ENCODE measurements at regions not wholly inside any gene's neighbourhood (a gene's known extent, or its start where the extent isn't known, plus 50 kb on each side); places are given as distances from the start of the nearest gene placed in this dataset.
A peak's percentile ranks its signal among the peaks of the same experiment; 100 is the strongest.
"Not testable (repeated sequence)": the region's sequence is repeated elsewhere in the genome, so short reads cannot be mapped to it uniquely, and the experiment has no call there.

DNA sequence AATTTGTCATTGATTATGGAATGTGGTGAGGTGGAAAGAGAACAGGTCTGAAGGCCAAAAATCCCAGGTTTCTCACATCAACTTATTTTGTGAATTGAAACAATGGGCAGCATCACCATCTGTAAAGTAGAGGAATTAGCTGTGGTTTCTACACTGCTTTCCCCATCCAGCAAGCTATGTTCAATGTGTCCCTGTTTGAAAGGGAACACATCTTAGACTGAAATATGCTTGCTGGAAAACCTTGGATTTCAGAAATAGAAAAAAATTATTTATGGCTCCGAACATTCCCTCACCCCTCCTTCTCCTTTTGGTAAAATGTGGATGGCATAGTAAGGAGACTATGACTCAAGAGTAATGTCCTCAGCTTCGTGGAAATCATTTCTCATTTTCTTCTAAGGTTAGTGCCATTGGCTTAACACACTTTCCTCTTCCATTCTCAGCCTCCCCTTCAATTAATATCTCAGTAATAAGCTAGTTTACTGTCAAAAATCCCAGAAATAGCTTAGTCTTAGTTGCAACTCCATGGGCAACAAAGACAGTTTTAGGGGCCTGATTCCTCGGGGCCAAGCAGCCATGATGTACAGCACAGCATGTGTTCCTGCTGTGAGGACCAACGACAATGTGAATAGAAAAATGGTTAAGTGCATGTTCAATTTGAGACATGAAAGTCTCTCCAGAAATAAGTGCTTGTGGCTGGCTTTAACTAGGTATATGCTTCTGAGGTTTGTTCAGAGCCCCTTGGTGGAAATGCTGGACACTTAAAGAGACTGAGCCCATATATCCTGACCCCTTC is 205.8 kb upstream of the SLC38A2 start:
- DNase-seq (ENCODE audit: low read depth in 4 of 4, low spot score in 3 of 4), result no peak

DNA sequence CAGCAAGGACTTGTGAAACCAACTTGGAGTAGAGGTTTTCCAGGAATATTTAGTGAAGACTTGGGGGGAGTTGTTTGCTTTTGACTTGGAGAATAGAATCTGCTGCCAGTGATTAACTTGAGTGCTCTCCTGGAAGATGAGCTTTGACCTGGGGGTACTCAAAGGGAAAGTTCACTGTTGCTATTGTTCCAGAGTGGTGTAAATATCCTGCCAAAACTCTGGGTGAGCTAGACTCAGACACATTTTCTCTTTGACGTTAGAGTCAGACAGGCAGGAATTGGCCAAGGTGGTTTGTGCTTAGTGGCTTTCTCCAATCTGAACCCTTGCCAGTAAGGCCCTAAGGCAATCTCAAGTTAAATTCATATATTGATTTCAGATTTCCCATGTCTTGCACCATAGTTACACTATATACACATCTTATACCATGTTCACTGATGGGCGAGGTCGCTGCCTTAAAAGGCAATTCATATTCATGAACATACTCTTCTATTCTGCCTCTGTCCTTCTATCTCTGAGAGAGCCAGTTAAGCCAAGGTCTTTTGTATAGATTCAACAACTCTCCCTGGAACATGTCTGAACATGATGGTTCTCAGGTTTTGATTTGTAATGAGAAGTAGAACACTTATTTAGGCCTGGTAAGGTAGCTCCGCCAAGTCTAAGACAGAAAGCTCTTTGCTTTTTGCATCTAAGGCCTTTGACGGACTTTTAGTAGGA is 204.6 kb upstream of the SLC38A2 start:
- no peak for DNase-seq (ENCODE audit: low read depth in 4 of 4, low spot score in 3 of 4)

DNA sequence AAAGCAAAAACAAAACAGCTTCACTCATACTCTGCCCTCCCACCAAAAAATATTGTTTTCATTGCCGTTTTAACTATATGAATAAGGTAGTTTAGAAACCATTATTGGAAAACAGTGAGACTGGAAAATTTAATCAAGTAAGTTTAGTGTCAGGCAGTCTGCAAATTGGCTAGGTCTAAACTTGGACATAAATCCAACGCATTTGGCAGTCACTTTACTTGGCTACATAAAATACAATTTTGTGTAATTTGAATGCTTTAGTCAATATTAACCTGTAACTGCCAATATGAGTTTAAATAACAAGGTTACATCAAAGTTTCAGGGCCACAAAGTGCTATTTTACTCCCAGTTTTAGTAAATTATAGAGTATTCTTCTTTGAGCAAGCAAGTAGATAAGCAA is 202.3 kb upstream of the SLC38A2 start:
- no peak for DNase-seq (ENCODE audit: low read depth in 4 of 4, low spot score in 3 of 4)

DNA sequence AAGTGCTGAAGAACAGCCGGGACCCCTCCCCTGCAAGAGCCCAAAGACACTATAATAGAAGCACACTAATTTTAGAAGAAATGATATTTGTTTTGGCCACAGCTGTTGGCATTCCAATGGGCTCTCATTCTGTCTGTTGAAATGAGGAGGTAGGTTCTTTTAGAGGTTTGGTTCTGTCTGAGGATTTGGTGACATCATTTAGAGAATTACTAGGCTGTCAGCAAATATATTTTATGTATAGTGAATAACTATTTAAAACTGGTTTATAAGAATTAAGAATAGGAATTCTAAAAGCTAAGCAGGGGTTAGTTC is 200.7 kb upstream of the SLC38A2 start:
- DNase-seq (ENCODE audit: low read depth in 4 of 4, low spot score in 3 of 4), result no peak

DNA sequence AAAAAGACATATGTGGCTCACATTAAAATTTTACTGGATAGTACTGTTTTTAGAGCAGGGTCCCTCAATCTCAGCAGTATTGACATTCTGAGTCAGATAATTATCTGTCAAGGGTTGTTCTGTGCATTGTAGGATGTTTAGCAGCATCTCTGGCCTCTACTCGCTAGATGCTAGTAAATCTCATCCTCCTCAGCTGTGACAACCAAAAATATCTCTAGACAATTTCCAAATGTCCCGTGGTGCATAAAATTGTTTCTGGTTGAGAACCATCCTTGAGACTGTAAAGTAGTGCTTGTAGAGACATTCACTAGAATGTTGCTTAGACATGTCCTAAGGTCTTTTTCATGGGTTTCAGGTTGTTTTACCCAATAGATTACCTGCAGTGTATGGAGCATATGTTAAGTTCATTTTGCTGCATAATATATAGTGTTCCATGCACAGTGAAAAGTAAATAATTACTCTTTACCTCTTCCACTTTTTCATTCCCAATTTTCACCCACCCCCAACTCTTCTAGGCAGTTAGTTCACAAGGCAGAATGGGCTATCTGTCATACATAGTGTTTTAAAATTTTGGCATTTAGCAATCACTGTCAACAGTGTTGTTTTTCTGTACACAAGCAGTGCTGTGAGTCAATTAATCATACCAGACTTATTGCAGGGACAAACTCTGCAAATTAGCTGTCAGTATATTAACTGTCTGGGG is 200.2 kb upstream of the SLC38A2 start:
- DNase-seq (ENCODE audit: low read depth in 4 of 4, low spot score in 3 of 4), result no peak

DNA sequence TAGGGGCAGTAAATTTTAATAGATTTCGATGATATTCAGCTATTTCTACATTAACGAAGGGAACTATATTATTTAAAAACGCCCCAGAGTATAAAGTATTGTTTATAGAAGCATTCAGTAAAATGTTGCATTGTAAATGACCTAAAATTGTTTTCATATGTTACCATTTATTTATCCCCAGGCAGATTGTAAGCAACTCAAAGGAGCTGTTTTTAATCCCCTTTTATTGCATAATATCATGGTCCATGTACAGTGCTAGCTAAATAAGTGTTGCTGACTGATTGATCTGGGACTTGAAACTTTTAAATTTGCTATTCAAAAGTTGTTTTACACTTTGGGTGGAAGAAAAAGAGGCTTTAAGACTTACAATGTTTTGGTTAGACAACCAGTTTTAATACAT is 199.0 kb upstream of the SLC38A2 start:
- no peak for DNase-seq (ENCODE audit: low read depth in 4 of 4, low spot score in 3 of 4)

DNA sequence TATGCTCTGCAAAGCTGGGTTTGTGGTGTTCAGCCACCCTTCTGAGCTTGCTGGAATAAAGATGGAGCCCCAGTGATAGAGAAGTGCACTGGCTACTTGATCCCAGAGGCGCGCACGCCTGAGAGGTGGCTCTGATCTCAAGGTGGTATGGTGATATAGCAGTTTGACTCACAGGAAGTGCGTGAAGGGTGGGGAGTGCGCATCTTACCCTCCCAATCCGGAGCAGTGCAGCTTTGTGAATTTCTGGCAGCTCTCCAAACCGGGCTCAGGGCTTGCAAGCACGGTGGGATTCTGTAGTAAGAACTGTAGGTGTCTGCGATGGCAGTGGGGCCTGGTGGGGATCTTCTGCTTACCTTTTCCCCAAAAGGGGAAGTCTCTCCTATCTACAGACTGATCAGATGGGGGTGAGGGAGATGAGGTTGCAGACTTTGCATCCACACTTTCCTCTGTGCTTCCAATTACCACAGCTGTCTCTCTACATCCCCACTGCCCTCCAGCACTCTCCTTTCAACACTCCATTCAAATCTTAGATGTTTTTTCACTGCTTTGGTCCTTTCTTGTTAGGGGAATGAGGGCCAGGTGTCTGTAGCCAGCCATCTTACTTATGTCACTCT is 197.4 kb upstream of the SLC38A2 start:
- DNase-seq (ENCODE audit: low read depth in 4 of 4, low spot score in 3 of 4), result no peak

DNA sequence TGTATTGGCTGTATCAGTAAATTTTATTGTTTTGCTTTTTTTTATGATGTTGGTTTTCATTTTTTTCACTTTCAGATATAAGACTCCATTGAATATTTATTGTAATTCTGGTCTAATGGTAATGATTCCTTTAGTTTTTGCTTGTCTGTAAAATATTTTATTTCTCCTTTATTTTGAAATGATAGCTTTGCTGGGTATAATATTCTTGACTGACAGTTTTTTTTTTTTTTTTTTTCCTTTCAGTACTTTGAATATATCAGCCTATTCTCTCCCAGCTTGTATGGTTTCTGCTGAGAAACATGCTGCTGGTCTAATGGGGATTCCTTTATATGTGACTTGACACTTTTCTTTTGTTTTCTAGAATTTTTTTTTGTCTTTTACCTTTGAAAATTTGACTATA is 195.1 kb upstream of the SLC38A2 start:
- no peak for DNase-seq (ENCODE audit: low read depth in 4 of 4, low spot score in 3 of 4)

DNA sequence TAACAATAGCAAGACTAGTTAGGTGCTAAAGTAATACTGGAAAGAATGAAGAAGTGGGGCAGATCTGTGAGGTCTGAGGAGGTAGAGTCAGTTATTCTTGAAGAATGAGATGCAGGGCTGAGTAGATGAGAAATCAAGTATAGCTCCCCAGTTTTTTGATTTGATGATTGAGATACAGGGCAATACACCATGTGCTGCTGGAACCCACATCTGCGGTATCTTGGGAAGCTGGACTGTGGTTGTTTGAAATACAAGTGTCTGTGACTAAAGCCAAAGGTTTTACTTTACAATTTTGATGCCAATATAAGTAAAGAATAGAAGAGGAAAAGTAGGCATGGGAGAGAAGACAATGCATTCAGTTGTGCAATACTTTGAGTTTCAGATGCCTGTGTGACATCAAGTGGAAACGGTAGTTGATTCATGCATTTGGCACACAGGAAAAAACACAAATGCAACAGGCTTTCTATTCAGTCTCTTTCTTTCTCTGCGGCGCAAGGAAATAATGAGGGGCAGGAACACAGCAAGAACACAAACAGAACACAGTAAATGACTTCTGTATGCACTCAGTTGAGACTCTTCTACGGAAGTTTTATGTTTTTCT is 190.2 kb upstream of the SLC38A2 start:
- no peak for DNase-seq (ENCODE audit: low read depth in 4 of 4, low spot score in 3 of 4)

DNA sequence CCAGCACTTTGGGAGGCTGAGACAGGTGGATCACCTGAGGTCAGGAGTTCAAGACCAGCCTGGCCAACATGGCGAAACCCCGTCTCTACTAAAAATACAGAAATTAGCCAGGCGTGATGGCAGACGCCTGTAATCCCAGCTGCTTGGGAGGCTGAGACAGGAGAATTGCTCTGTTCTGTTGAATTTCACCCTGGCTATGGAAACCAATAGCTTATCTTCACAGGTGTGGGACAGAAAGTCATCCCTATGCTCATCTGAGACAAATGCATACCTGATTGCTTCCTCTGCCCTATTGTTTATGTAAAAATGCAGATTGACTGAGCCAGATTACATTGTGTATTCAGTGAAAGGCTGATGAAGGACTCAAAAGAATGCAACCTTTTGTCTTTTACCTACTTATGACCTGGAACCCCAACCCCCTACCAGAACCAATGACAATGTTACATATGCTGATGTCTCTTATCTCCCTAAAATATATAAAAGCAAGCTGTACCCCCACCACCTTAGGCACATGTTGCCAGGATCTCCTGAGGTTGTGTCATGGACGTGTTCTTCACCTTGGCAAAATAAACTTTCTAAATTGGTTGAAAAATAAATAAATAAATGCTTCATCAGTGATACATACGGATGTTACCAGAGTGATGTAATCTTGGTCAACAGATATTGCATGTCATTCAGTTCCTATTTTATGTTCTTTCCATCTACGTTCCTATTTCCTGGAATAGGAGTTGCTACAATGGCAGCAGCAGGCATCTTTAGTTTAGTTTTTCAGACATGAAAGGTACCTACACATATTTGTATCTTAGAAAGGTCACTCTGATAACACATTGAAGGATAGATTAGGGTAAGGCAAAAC is 189.4 kb upstream of the SLC38A2 start:
- DNase-seq (ENCODE audit: low read depth in 4 of 4, low spot score in 3 of 4), result not testable (repeated sequence)

DNA sequence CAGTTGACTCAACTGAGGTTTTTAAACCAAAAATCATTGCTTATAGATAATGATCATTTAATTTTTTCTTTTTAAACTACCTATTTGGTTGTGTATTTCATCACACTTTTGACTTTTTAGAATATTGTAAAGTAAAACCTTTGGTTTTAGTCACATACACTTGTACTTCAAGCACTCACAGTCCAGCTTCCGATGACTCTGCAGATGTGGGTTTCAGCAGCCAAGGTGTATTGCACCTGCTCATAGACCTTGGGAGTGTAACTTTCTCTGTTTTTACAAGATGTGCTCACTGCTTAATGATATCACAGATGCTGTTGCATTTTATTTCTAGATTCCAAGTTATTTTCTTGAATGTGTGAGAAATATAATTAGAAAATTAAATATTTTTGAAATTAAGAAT is 188.3 kb upstream of the SLC38A2 start:
- no peak for DNase-seq (ENCODE audit: low read depth in 4 of 4, low spot score in 3 of 4)

DNA sequence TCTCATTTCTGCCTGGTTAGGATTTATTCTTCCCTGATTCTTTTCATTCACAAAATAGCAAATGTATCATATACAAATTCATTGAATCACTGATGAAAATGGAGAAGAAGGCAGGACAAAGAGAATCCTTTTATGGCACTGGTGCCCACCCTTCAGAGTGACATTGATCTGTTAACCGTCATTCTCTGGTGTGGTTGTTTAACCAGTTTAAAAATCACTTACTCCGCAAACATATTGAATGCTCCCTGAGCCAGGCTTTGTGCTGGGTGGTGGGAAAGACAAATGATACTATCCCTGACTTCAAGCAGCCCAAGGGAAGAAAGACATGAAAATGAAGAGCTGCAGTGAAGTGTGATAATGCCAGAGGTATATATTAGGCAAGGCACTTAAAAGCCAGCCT is 187.5 kb upstream of the SLC38A2 start:
- no peak for DNase-seq (ENCODE audit: low read depth in 4 of 4, low spot score in 3 of 4)

DNA sequence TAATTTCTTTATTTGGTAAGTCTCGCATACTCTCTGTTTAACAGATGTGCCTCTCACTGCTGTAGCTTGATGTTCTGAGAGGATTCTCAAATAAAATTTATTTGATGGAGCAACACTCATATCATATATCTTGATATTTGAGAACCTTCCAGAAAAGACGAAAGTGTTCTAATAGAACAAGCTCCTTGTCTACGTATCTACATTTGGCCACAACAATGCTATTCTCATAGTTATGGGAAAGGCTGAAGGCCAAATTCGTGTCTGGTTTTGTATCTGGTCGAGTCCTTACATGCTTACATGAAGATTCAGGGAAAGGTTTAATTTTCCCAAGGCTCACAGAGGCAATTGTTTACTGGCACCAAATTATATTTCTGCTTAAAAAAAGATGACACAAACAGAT is 186.7 kb upstream of the SLC38A2 start:
- DNase-seq (ENCODE audit: low read depth in 4 of 4, low spot score in 3 of 4), result no peak

DNA sequence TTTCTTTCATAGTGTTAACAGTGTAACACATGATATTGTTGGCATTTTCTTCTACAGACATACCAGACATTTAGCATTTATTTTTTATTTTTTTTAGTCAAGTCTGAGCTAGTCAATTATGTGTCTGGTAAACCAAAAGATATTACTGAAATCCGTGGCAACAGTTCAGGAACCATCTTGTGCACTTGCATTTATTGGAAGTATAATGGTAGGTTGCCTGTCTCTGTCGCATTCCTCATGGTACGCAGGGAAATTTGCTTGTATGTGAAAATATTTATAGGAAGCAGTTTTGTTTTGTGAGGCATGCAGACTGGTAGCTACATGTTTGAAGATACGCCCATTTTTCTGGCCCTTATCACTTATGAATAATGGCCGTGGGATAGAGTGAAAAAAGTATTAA is 186.1 kb upstream of the SLC38A2 start:
- DNase-seq (ENCODE audit: low read depth in 4 of 4, low spot score in 3 of 4), result no peak

DNA sequence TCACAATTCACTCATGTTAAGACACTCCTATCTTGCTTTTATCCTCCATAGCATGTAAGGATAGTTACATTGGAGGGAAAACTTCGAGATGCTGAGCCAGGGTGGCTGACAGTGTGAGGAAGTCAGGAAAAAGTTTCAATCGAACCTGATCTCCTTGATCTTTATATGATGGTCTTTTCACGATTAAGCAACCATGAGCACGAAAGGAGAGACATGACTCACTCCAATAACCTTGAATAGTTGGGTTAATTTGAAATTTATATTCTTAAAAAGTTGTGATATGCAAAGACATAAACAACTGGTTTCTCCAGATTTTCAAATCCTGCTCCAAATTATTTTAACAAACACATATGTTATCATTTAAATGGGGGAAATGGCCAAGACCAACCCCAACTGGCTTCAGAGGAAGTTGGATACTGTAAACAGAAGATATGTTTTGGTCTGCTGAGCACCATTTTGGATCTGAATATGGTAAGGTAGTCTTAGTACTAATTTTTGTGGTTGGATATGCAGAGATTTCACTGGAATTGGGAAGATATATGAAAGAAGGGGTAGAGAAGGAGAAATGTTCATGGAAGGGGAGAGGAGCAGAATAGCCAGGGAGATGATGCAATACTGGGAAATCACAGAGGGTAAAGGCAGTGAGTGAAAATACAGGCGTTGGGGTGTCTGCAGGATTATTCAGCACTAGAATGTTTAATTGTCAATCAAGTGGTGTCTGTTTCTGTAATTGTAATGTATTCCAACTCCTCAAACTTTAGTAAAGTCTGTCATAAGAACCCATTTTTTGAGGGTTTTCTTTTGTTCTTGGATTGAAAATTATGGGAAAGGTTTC is 185.2 kb upstream of the SLC38A2 start:
- DNase-seq (ENCODE audit: low read depth in 4 of 4, low spot score in 3 of 4), result no peak

DNA sequence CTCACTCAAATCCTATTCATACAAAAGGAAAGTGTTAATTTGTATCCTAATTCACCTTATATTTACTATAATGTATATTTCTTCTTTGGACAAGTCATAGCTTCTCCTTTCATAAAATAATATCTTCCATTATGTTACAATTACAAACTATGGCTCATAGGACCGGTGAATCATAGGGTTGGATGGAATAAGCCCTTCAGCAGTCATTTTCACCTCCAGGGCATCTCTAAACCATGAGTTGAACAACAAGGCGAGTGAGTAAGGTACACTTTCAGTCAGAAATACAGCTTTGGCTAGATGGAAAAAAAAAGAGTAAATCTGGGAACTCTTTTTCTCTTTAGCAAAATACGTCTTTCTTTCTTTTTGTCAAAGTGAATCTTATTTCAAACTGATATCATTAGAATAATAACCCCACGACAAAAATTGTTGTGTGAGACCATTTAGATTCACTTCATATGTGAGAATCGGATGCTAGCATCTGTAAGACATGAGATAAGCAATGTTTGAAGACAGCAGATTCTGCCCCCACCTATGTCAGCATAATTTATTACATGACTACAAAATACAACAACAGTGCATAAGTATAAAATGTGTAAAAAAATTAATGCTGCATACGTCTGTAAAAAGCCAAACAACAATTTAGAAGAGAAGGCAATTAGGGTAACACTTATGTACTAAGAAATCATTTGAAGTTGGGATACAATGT is 184.4 kb upstream of the SLC38A2 start:
- no peak for DNase-seq (ENCODE audit: low read depth in 4 of 4, low spot score in 3 of 4)

DNA sequence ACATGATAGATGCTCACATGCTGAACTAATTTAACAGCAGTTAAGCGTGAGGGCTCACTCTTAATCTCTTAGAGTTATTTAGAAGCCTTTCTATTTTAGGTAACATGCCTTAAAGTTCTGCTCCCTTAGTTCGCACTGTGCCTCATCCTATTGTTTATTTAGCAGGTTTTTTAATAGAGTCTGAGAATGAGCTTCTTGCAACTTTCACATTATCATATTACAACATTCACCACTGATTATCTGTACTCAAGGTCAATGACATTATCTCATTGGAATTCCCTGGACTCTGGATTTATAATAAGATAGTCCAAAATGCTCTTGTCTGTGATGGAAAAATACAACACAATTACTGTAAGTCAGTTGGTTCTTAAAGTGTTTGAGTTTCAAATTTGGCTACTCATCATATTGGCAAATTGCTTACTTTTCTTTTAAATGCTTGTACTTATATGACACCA is 183.6 kb upstream of the SLC38A2 start:
- no peak for DNase-seq (ENCODE audit: low read depth in 4 of 4, low spot score in 3 of 4)

DNA sequence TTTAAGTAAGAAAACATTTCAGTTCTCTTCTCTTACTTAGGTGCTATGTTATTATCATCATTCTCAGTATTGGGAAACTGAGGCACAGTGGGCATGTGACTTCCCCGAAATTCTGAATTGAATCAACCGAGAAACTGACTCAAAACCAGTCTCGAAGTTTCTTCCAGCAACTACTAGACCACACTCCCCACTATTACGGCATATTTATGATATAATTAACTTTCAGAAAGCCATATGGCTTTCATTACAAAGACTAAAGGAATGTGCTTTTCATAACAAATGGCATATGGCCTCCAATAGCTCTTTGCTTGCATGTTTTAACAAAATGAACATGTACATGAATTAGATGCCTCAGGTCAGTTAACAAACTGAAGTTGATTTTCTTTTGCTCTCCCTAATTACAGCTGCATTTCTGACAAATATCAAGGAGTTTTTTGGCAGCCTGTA is 182.9 kb upstream of the SLC38A2 start:
- peak in 2 of 4 donors; percentile 20 for DNase-seq (ENCODE audit: low read depth in 4 of 4, low spot score in 3 of 4)
